Effector memory CD8-positive, alpha-beta T cell (primary cell): ENCODE measurements at regions not wholly inside any gene's neighbourhood (a gene's known extent, or its start where the extent isn't known, plus 50 kb on each side); places are given as distances from the start of the nearest gene placed in this dataset.
"Not testable (repeated sequence)": the region's sequence is repeated elsewhere in the genome, so short reads cannot be mapped to it uniquely, and the experiment has no call there.

Experiments used
- ATAC-seq: fragments of 150-1000 bp; cut with Tn5 transposase; replicated peaks from 2 replicates; pipeline ENCODE4 v1.10.0; 2021; ENCODE audit warnings: mild to moderate bottlenecking, moderate library complexity
- DNase-seq, 3 experiments: peaks; one replicate each; pipeline ENCODE4 v3.0.0; 2021
- H3K27ac Mint-ChIP-seq, 2 donors: one replicate each; pipeline ENCODE4 v1.8.0; 2022; ENCODE audit warnings: mild to moderate bottlenecking in 2 of 2, mixed read lengths in 2 of 2, moderate library complexity in 2 of 2
- H3K27me3 Mint-ChIP-seq, 2 donors: one replicate each; pipeline ENCODE4 v1.8.0; 2022; ENCODE audit warnings: mixed read lengths in 2 of 2
- H3K36me3 Mint-ChIP-seq: one replicate; pipeline ENCODE4 v1.8.0; 2022; ENCODE audit warnings: mild to moderate bottlenecking, moderate library complexity, mixed read lengths; ENCODE audit not compliant: insufficient read depth
- H3K4me1 Mint-ChIP-seq, 2 donors: one replicate each; pipeline ENCODE4 v1.8.0; 2022; ENCODE audit warnings: low read depth in 2 of 2, mixed read lengths in 2 of 2
- H3K4me3 Mint-ChIP-seq, 2 donors: one replicate each; pipeline ENCODE4 v1.8.0; 2022; ENCODE audit warnings: mild to moderate bottlenecking in 2 of 2, mixed read lengths in 2 of 2, moderate library complexity in 2 of 2
- H3K9me3 Mint-ChIP-seq, 2 donors: one replicate each; pipeline ENCODE4 v1.8.0; 2022; ENCODE audit warnings: mixed read lengths in 2 of 2

GRCh38 chr5:99827136-99827535 lies 708.0 kb upstream of the FAM174A start:
- ATAC-seq (no peak), DNase-seq (no peak)
- Mint-ChIP-seq H3K27ac (no peak overlapping the region), H3K9me3 (peaks cover 0 to 1% of the 10 kb centered on the region in 2 donors), H3K4me1 (no peaks in the 10 kb centered on the region), H3K36me3 (no peaks in the 10 kb centered on the region), H3K4me3 (no peak overlapping the region), H3K27me3 (no peaks in the 10 kb centered on the region)

GRCh38 chr5:99817796-99818195 lies 717.4 kb upstream of the FAM174A start:
- Mint-ChIP-seq H3K4me3 (no peak overlapping the region), H3K4me1 (no peaks in the 10 kb centered on the region), H3K9me3 (peaks cover 5 to 6% of the 10 kb centered on the region in 2 donors), H3K27ac (no peak overlapping the region), H3K27me3 (no peaks in the 10 kb centered on the region), H3K36me3 (no peaks in the 10 kb centered on the region)
- DNase-seq (no peak), ATAC-seq (no peak)

GRCh38 chr5:99814321-99815063 lies 720.7 kb upstream of the FAM174A start:
- no peaks in the 10 kb centered on the region for H3K36me3 Mint-ChIP-seq
- no peaks in the 10 kb centered on the region for H3K27me3 Mint-ChIP-seq
- no peak overlapping the region for H3K27ac Mint-ChIP-seq
- peaks cover 0 to 5% of the 10 kb centered on the region in 2 donors for H3K9me3 Mint-ChIP-seq
- H3K4me1 Mint-ChIP-seq: no peaks in the 10 kb centered on the region
- no peak for DNase-seq
- ATAC-seq: no peak
- H3K4me3 Mint-ChIP-seq: no peak overlapping the region

- ATAC-seq (no peak), DNase-seq (no peak)
- Mint-ChIP-seq H3K27me3 (no peaks in the 10 kb centered on the region), H3K4me1 (no peaks in the 10 kb centered on the region), H3K4me3 (no peak overlapping the region), H3K27ac (no peak overlapping the region), H3K9me3 (peaks cover 0 to 2% of the 10 kb centered on the region in 2 donors), H3K36me3 (no peaks in the 10 kb centered on the region)
These were observed 726.4 kb upstream of the FAM174A start for GRCh38 chr5:99808657-99809230.

- Mint-ChIP-seq H3K4me3 (no peak overlapping the region), H3K4me1 (no peaks in the 10 kb centered on the region), H3K9me3 (peaks cover 0 to 2% of the 10 kb centered on the region in 2 donors), H3K27me3 (no peaks in the 10 kb centered on the region), H3K27ac (no peak overlapping the region), H3K36me3 (no peaks in the 10 kb centered on the region)
- ATAC-seq (no peak), DNase-seq (no peak)
These were observed 727.8 kb upstream of the FAM174A start for GRCh38 chr5:99807346-99807745.

GRCh38 chr5:99795031-99795430 lies 740.1 kb upstream of the FAM174A start:
- no peaks in the 10 kb centered on the region for H3K36me3 Mint-ChIP-seq
- H3K4me3 Mint-ChIP-seq: no peak overlapping the region
- H3K27ac Mint-ChIP-seq: no peak overlapping the region
- DNase-seq (no peak), ATAC-seq (no peak)
- no peaks in the 10 kb centered on the region for H3K27me3 Mint-ChIP-seq
- no peaks in the 10 kb centered on the region for H3K4me1 Mint-ChIP-seq
- H3K9me3 Mint-ChIP-seq: no peaks in the 10 kb centered on the region

GRCh38 chr5:99788482-99788881 lies 746.7 kb upstream of the FAM174A start:
- DNase-seq: no peak
- ATAC-seq: no peak
- H3K4me3 Mint-ChIP-seq: no peak overlapping the region
- H3K27me3 Mint-ChIP-seq: no peaks in the 10 kb centered on the region
- H3K4me1 Mint-ChIP-seq: no peaks in the 10 kb centered on the region
- no peak overlapping the region for H3K27ac Mint-ChIP-seq
- H3K36me3 Mint-ChIP-seq: no peaks in the 10 kb centered on the region
- peaks cover 0 to 2% of the 10 kb centered on the region in 2 donors for H3K9me3 Mint-ChIP-seq

GRCh38 chr5:99775189-99775588 lies 760.0 kb upstream of the FAM174A start:
- no peak overlapping the region for H3K27ac Mint-ChIP-seq
- ATAC-seq (no peak), DNase-seq (no peak)
- no peaks in the 10 kb centered on the region for H3K36me3 Mint-ChIP-seq
- H3K4me1 Mint-ChIP-seq: no peaks in the 10 kb centered on the region
- H3K9me3 Mint-ChIP-seq: no peaks in the 10 kb centered on the region
- H3K4me3 Mint-ChIP-seq: no peak overlapping the region
- no peaks in the 10 kb centered on the region for H3K27me3 Mint-ChIP-seq

GRCh38 chr5:99773290-99773689 lies 761.9 kb upstream of the FAM174A start:
- ATAC-seq (no peak), DNase-seq (no peak)
- no peaks in the 10 kb centered on the region for H3K36me3 Mint-ChIP-seq
- no peak overlapping the region for H3K4me3 Mint-ChIP-seq
- no peaks in the 10 kb centered on the region for H3K4me1 Mint-ChIP-seq
- H3K9me3 Mint-ChIP-seq: peaks cover 2 to 11% of the 10 kb centered on the region in 2 donors
- H3K27me3 Mint-ChIP-seq: no peaks in the 10 kb centered on the region
- no peak overlapping the region for H3K27ac Mint-ChIP-seq

- H3K9me3 Mint-ChIP-seq: peaks cover 2 to 11% of the 10 kb centered on the region in 2 donors
- no peak overlapping the region for H3K27ac Mint-ChIP-seq
- H3K4me1 Mint-ChIP-seq: no peaks in the 10 kb centered on the region
- H3K36me3 Mint-ChIP-seq: no peaks in the 10 kb centered on the region
- DNase-seq (no peak), ATAC-seq (no peak)
- no peak overlapping the region for H3K4me3 Mint-ChIP-seq
- H3K27me3 Mint-ChIP-seq: no peaks in the 10 kb centered on the region
These were observed 763.9 kb upstream of the FAM174A start for GRCh38 chr5:99771296-99771695.

- Mint-ChIP-seq H3K27me3 (no peaks in the 10 kb centered on the region), H3K36me3 (no peaks in the 10 kb centered on the region), H3K9me3 (peaks cover 7 to 19% of the 10 kb centered on the region in 2 donors), H3K4me1 (no peaks in the 10 kb centered on the region), H3K4me3 (no peak overlapping the region), H3K27ac (no peak overlapping the region)
- ATAC-seq: no peak
- DNase-seq: no peak
These were observed 770.2 kb upstream of the FAM174A start for GRCh38 chr5:99765011-99765410.

GRCh38 chr5:99763021-99763774 lies 772.0 kb upstream of the FAM174A start:
- Mint-ChIP-seq H3K4me3 (no peak overlapping the region), H3K9me3 (peaks cover 6 to 8% of the 10 kb centered on the region in 2 donors), H3K27me3 (no peaks in the 10 kb centered on the region), H3K4me1 (no peaks in the 10 kb centered on the region), H3K36me3 (no peaks in the 10 kb centered on the region), H3K27ac (no peak overlapping the region)
- DNase-seq (no peak), ATAC-seq (no peak)

GRCh38 chr5:99747342-99747741 lies 787.8 kb upstream of the FAM174A start:
- H3K4me1 Mint-ChIP-seq: no peaks in the 10 kb centered on the region
- no peak overlapping the region for H3K4me3 Mint-ChIP-seq
- no peaks in the 10 kb centered on the region for H3K27me3 Mint-ChIP-seq
- peaks cover 4 to 14% of the 10 kb centered on the region in 2 donors for H3K9me3 Mint-ChIP-seq
- H3K36me3 Mint-ChIP-seq: no peaks in the 10 kb centered on the region
- ATAC-seq: no peak
- DNase-seq: no peak
- H3K27ac Mint-ChIP-seq: no peak overlapping the region

- DNase-seq, ATAC-seq, H3K27me3 Mint-ChIP-seq, H3K9me3 Mint-ChIP-seq, H3K27ac Mint-ChIP-seq, H3K36me3 Mint-ChIP-seq, H3K4me3 Mint-ChIP-seq, H3K4me1 Mint-ChIP-seq: not testable (repeated sequence)
These were observed 802.0 kb upstream of the FAM174A start for GRCh38 chr5:99733146-99733545.
